ENCODE measurements at regions not wholly inside any gene's neighbourhood (a gene's known extent, or its start where the extent isn't known, plus 50 kb on each side); places are given as distances from the start of the nearest gene placed in this dataset.

DNA sequence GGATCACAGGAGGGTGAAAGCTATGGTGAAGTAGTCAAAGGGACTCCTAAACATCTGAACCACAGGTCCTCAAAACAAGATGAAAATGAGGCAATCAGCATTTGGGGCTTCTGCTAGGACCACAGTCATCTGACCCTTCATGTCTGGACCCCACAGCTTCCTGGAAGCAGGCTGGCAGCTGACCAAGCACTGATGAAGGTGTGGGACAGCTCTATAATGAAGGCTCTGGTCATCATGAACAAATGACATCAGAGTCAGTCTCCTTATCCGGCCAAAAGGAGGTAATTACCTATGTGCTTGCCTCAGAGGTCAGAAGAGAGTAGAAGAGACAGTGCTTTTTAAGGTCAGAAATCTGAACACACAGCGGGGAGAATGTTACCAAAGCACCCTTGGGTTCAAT is 101.2 kb upstream of the GNAO1 start:
- Histone ChIP-seq H3K27ac (ENCODE audit: low read length) (no peak overlapping the region), H3K36me3 (ENCODE audit: control insufficient read depth in 1 of 2, insufficient read depth in 2 of 2, low read length in 2 of 2) (no peaks in the 10 kb centered on the region), H3K9me3 (ENCODE audit: control insufficient read depth in 1 of 2, low read length in 2 of 2) (no peaks in the 10 kb centered on the region), H3K27me3 (ENCODE audit: low read depth, low read length) (no peaks in the 10 kb centered on the region), H3K4me3 (ENCODE audit: low read depth in 1 of 2, low read length in 2 of 2) (no peak overlapping the region), H3K4me1 (ENCODE audit: control insufficient read depth in 1 of 2, insufficient read depth in 2 of 2, low read length in 2 of 2) (no peaks in the 10 kb centered on the region)

DNA sequence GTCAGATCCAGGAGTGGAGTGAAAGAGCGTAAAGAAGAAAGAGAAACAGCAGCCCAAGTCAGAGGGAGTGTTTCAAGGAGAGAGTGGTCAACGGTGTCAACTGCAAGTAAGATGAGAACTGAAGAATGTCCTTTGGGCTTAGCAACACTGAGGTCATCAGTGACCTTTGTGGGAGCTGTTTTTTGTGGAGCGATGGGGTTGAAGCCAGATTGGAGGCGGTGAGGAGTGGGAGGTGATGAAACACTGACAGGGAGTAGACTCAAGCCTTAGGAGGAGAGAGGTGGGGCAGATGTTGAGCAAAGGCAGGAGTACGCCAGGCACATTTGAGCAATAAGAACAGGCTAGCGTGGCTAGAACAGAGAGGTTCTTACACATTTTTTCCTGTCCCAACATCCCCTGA is 103.7 kb upstream of the GNAO1 start:
- Histone ChIP-seq H3K4me1 (ENCODE audit: control insufficient read depth in 1 of 2, insufficient read depth in 2 of 2, low read length in 2 of 2) (no peaks in the 10 kb centered on the region), H3K9me3 (ENCODE audit: control insufficient read depth in 1 of 2, low read length in 2 of 2) (no peaks in the 10 kb centered on the region), H3K27ac (ENCODE audit: low read length) (no peak overlapping the region), H3K27me3 (ENCODE audit: low read depth, low read length) (no peaks in the 10 kb centered on the region), H3K36me3 (ENCODE audit: control insufficient read depth in 1 of 2, insufficient read depth in 2 of 2, low read length in 2 of 2) (no peaks in the 10 kb centered on the region), H3K4me3 (ENCODE audit: low read depth in 1 of 2, low read length in 2 of 2) (no peak overlapping the region)

- H3K27me3 ChIP-seq (ENCODE audit: low read depth, low read length): no peaks in the 10 kb centered on the region
- H3K4me3 ChIP-seq (ENCODE audit: low read depth in 1 of 2, low read length in 2 of 2): no peak overlapping the region
Measured at GRCh38 chr16:56081371-56081770, 109.9 kb upstream of the GNAO1 start.

GRCh38 chr16:56075732-56076388 is 115.4 kb upstream of the GNAO1 start:
- Histone ChIP-seq H3K4me3 (ENCODE audit: low read depth in 1 of 2, low read length in 2 of 2) (no peak overlapping the region), H3K27ac (ENCODE audit: low read length) (no peak overlapping the region), H3K9me3 (ENCODE audit: control insufficient read depth in 1 of 2, low read length in 2 of 2) (no peaks in the 10 kb centered on the region), H3K4me1 (ENCODE audit: control insufficient read depth in 1 of 2, insufficient read depth in 2 of 2, low read length in 2 of 2) (no peaks in the 10 kb centered on the region), H3K27me3 (ENCODE audit: low read depth, low read length) (no peaks in the 10 kb centered on the region), H3K36me3 (ENCODE audit: control insufficient read depth in 1 of 2, insufficient read depth in 2 of 2, low read length in 2 of 2) (no peaks in the 10 kb centered on the region)

More at GRCh38 chr16:56081371-56081770, 109.9 kb upstream of the GNAO1 start:
- Histone ChIP-seq H3K4me1 (ENCODE audit: control insufficient read depth in 1 of 2, insufficient read depth in 2 of 2, low read length in 2 of 2) (no peaks in the 10 kb centered on the region), H3K27ac (ENCODE audit: low read length) (no peak overlapping the region), H3K36me3 (ENCODE audit: control insufficient read depth in 1 of 2, insufficient read depth in 2 of 2, low read length in 2 of 2) (no peaks in the 10 kb centered on the region), H3K9me3 (ENCODE audit: control insufficient read depth in 1 of 2, low read length in 2 of 2) (no peaks in the 10 kb centered on the region)

- H3K4me1 ChIP-seq (ENCODE audit: control insufficient read depth in 1 of 2, insufficient read depth in 2 of 2, low read length in 2 of 2): no peaks in the 10 kb centered on the region
- no peak overlapping the region for H3K4me3 ChIP-seq (ENCODE audit: low read depth in 1 of 2, low read length in 2 of 2)
- no peaks in the 10 kb centered on the region for H3K9me3 ChIP-seq (ENCODE audit: control insufficient read depth in 1 of 2, low read length in 2 of 2)
- H3K27ac ChIP-seq (ENCODE audit: low read length): no peak overlapping the region
- H3K27me3 ChIP-seq (ENCODE audit: low read depth, low read length): no peaks in the 10 kb centered on the region
- H3K36me3 ChIP-seq (ENCODE audit: control insufficient read depth in 1 of 2, insufficient read depth in 2 of 2, low read length in 2 of 2): no peaks in the 10 kb centered on the region
Measured at GRCh38 chr16:56073508-56073907, 117.8 kb upstream of the GNAO1 start.

DNA sequence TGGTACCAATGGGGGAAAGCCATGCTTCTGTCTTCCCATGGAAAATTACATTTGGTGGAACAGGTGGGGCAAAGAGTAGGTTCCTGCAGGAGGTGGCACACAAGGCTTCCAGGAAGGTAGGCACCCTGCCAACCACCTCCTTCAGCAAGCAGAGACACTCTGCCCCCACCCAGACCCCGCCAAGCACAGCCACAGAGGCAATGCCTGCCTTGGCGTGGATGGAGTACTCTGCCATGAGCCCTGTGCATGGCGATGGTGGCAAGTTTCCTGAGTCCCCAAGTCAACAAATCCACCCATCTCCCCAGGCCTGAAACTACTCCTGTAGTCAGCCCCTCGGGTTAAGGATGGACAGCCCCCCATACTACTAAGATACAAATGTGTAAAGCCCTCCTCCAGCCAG is 119.2 kb upstream of the GNAO1 start:
- Histone ChIP-seq H3K4me1 (ENCODE audit: control insufficient read depth in 1 of 2, insufficient read depth in 2 of 2, low read length in 2 of 2) (no peaks in the 10 kb centered on the region), H3K9me3 (ENCODE audit: control insufficient read depth in 1 of 2, low read length in 2 of 2) (no peaks in the 10 kb centered on the region), H3K36me3 (ENCODE audit: control insufficient read depth in 1 of 2, insufficient read depth in 2 of 2, low read length in 2 of 2) (no peaks in the 10 kb centered on the region), H3K27me3 (ENCODE audit: low read depth, low read length) (no peaks in the 10 kb centered on the region), H3K4me3 (ENCODE audit: low read depth in 1 of 2, low read length in 2 of 2) (no peak overlapping the region), H3K27ac (ENCODE audit: low read length) (no peak overlapping the region)

DNA sequence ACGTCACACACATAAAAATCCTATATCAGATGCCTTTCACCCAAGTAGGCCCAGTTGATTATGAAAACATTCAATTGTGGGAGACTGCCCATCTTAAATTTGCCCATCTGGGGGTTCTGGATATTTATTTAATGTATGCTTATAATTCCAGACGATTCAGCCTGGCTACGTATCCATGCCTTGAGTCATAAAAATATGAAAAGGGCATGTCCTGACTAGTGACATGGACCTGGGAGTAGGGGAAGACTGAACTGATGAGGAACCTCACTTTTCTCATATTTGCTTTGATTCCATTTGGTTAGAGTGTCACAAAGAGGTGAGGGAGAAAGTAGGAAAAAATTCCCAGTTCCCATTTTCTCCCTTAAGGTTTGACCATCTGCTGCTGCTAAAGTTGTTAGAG is 122.5 kb upstream of the GNAO1 start:
- H3K36me3 ChIP-seq (ENCODE audit: control insufficient read depth in 1 of 2, insufficient read depth in 2 of 2, low read length in 2 of 2): no peaks in the 10 kb centered on the region
- no peak overlapping the region for H3K4me3 ChIP-seq (ENCODE audit: low read depth in 1 of 2, low read length in 2 of 2)
- no peaks in the 10 kb centered on the region for H3K27me3 ChIP-seq (ENCODE audit: low read depth, low read length)
- H3K27ac ChIP-seq (ENCODE audit: low read length): no peak overlapping the region
- no peaks in the 10 kb centered on the region for H3K9me3 ChIP-seq (ENCODE audit: control insufficient read depth in 1 of 2, low read length in 2 of 2)
- no peaks in the 10 kb centered on the region for H3K4me1 ChIP-seq (ENCODE audit: control insufficient read depth in 1 of 2, insufficient read depth in 2 of 2, low read length in 2 of 2)

- no peak overlapping the region for H3K4me3 ChIP-seq (ENCODE audit: low read depth in 1 of 2, low read length in 2 of 2)
- no peaks in the 10 kb centered on the region for H3K4me1 ChIP-seq (ENCODE audit: control insufficient read depth in 1 of 2, insufficient read depth in 2 of 2, low read length in 2 of 2)
- H3K9me3 ChIP-seq (ENCODE audit: control insufficient read depth in 1 of 2, low read length in 2 of 2): no peaks in the 10 kb centered on the region
- H3K36me3 ChIP-seq (ENCODE audit: control insufficient read depth in 1 of 2, insufficient read depth in 2 of 2, low read length in 2 of 2): no peaks in the 10 kb centered on the region
- H3K27ac ChIP-seq (ENCODE audit: low read length): no peak overlapping the region
- no peaks in the 10 kb centered on the region for H3K27me3 ChIP-seq (ENCODE audit: low read depth, low read length)
Measured at GRCh38 chr16:56068314-56068713, 123.0 kb upstream of the GNAO1 start.

GRCh38 chr16:56067406-56067805 is 123.9 kb upstream of the GNAO1 start:
- H3K27me3 ChIP-seq (ENCODE audit: low read depth, low read length): no peaks in the 10 kb centered on the region
- no peaks in the 10 kb centered on the region for H3K36me3 ChIP-seq (ENCODE audit: control insufficient read depth in 1 of 2, insufficient read depth in 2 of 2, low read length in 2 of 2)
- H3K4me3 ChIP-seq (ENCODE audit: low read depth in 1 of 2, low read length in 2 of 2): no peak overlapping the region
- no peak overlapping the region for H3K27ac ChIP-seq (ENCODE audit: low read length)
- H3K9me3 ChIP-seq (ENCODE audit: control insufficient read depth in 1 of 2, low read length in 2 of 2): no peaks in the 10 kb centered on the region
- H3K4me1 ChIP-seq (ENCODE audit: control insufficient read depth in 1 of 2, insufficient read depth in 2 of 2, low read length in 2 of 2): no peaks in the 10 kb centered on the region

GRCh38 chr16:56066617-56067016 is 124.7 kb upstream of the GNAO1 start:
- H3K4me1 ChIP-seq (ENCODE audit: control insufficient read depth in 1 of 2, insufficient read depth in 2 of 2, low read length in 2 of 2): no peaks in the 10 kb centered on the region
- H3K4me3 ChIP-seq (ENCODE audit: low read depth in 1 of 2, low read length in 2 of 2): no peak overlapping the region
- H3K27ac ChIP-seq (ENCODE audit: low read length): no peak overlapping the region
- no peaks in the 10 kb centered on the region for H3K9me3 ChIP-seq (ENCODE audit: control insufficient read depth in 1 of 2, low read length in 2 of 2)
- H3K27me3 ChIP-seq (ENCODE audit: low read depth, low read length): no peaks in the 10 kb centered on the region
- H3K36me3 ChIP-seq (ENCODE audit: control insufficient read depth in 1 of 2, insufficient read depth in 2 of 2, low read length in 2 of 2): no peaks in the 10 kb centered on the region

DNA sequence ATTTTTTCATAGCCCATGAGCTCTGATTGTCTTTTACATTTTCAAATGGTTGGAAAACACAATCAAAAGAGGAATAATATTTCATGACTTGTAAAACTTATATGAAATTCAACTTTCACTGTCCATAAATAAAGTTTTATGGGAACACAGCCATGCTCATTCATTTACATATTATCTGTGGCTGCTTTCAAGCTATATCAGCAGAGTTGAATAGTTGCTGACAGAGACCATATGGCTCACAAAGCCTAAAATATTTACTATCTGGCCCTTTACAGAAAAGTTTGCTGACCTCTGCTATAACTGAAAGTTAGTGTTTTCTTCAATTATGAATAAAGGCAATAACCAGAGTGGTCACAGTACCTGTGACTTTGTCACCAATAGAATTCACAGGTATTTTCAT is 128.2 kb upstream of the GNAO1 start:
- Histone ChIP-seq H3K9me3 (ENCODE audit: control insufficient read depth in 1 of 2, low read length in 2 of 2) (no peaks in the 10 kb centered on the region), H3K4me3 (ENCODE audit: low read depth in 1 of 2, low read length in 2 of 2) (no peak overlapping the region), H3K27ac (ENCODE audit: low read length) (no peak overlapping the region), H3K4me1 (ENCODE audit: control insufficient read depth in 1 of 2, insufficient read depth in 2 of 2, low read length in 2 of 2) (no peaks in the 10 kb centered on the region), H3K27me3 (ENCODE audit: low read depth, low read length) (no peaks in the 10 kb centered on the region), H3K36me3 (ENCODE audit: control insufficient read depth in 1 of 2, insufficient read depth in 2 of 2, low read length in 2 of 2) (no peaks in the 10 kb centered on the region)

GRCh38 chr16:56057151-56057550 is 134.1 kb upstream of the GNAO1 start:
- no peaks in the 10 kb centered on the region for H3K36me3 ChIP-seq (ENCODE audit: control insufficient read depth in 1 of 2, insufficient read depth in 2 of 2, low read length in 2 of 2)
- no peaks in the 10 kb centered on the region for H3K27me3 ChIP-seq (ENCODE audit: low read depth, low read length)
- H3K4me1 ChIP-seq (ENCODE audit: control insufficient read depth in 1 of 2, insufficient read depth in 2 of 2, low read length in 2 of 2): no peaks in the 10 kb centered on the region

More at GRCh38 chr16:56057151-56057550, 134.1 kb upstream of the GNAO1 start:
- no peak overlapping the region for H3K4me3 ChIP-seq (ENCODE audit: low read depth in 1 of 2, low read length in 2 of 2)
- no peaks in the 10 kb centered on the region for H3K9me3 ChIP-seq (ENCODE audit: control insufficient read depth in 1 of 2, low read length in 2 of 2)
- H3K27ac ChIP-seq (ENCODE audit: low read length): no peak overlapping the region
